GM06990 (cell line): ENCODE measurements at regions not wholly inside any gene's neighbourhood (a gene's known extent, or its start where the extent isn't known, plus 50 kb on each side); places are given as distances from the start of the nearest gene placed in this dataset.

Source experiments
- DNase-seq: peaks from one replicate; pipeline ENCODE4 v3.0.0-alpha.2; 2011; ENCODE audit not compliant: insufficient read length; ENCODE audit errors: extremely low read depth
- H3K27me3 ChIP-seq: replicated peaks from 2 replicates; pipeline ENCODE4 v1.6.0; 2011; ENCODE audit warnings: low read length; ENCODE audit not compliant: control insufficient read depth, insufficient read depth
- H3K36me3 ChIP-seq: 2 replicates; pipeline ENCODE4 v1.5.1; 2011; ENCODE audit warnings: low read length; ENCODE audit not compliant: control insufficient read depth, insufficient read depth
- H3K4me3 ChIP-seq: replicated peaks from 2 replicates; pipeline ENCODE4 v1.5.1; 2011; ENCODE audit warnings: low read depth, mild to moderate bottlenecking, control low read depth, low read length
- CTCF ChIP-seq: IDR thresholded peaks from 2 replicates; pipeline ENCODE4 v1.5.1; 2011; ENCODE audit warnings: low read length, control low read depth, mild to moderate bottlenecking, inconsistent platforms; ENCODE audit not compliant: insufficient read depth, poor library complexity, severe bottlenecking

- Histone ChIP-seq H3K36me3 (no peaks in the 10 kb centered on the region), H3K27me3 (no peaks in the 10 kb centered on the region), H3K4me3 (no peak overlapping the region)
- TF ChIP-seq CTCF = no peak
- no peak for DNase-seq
Observed at GRCh38 chr6:119862719-119863118, 513.2 kb upstream of the MAN1A1 start.

- Histone ChIP-seq H3K27me3 (no peaks in the 10 kb centered on the region), H3K36me3 (no peaks in the 10 kb centered on the region), H3K4me3 (no peak overlapping the region)
- no peak for DNase-seq
- TF ChIP-seq CTCF = no peak
Observed at GRCh38 chr6:119858901-119859300, 509.3 kb upstream of the MAN1A1 start.

GRCh38 chr6:119856136-119856535, 506.6 kb upstream of the MAN1A1 start:
- Histone ChIP-seq H3K27me3 (no peaks in the 10 kb centered on the region), H3K4me3 (no peak overlapping the region), H3K36me3 (no peaks in the 10 kb centered on the region)
- DNase-seq = no peak
- no peak for TF ChIP-seq CTCF

- H3K36me3 ChIP-seq = no peaks in the 10 kb centered on the region
- DNase-seq = no peak
- TF ChIP-seq CTCF = no peak
- H3K4me3 ChIP-seq = no peak overlapping the region
- no peaks in the 10 kb centered on the region for H3K27me3 ChIP-seq
Observed at GRCh38 chr6:119848696-119849095, 499.1 kb upstream of the MAN1A1 start.

- no peak overlapping the region for H3K4me3 ChIP-seq
- no peaks in the 10 kb centered on the region for H3K36me3 ChIP-seq
- DNase-seq = no peak
- no peak for TF ChIP-seq CTCF
- H3K27me3 ChIP-seq = no peaks in the 10 kb centered on the region
Observed at GRCh38 chr6:119845161-119845560, 495.6 kb upstream of the MAN1A1 start.

GRCh38 chr6:119844387-119844786, 494.8 kb upstream of the MAN1A1 start:
- no peak for DNase-seq
- no peak overlapping the region for H3K4me3 ChIP-seq
- H3K27me3 ChIP-seq = no peaks in the 10 kb centered on the region
- TF ChIP-seq CTCF = no peak
- H3K36me3 ChIP-seq = no peaks in the 10 kb centered on the region
